ENCODE measurements at regions not wholly inside any gene's neighbourhood (a gene's known extent, or its start where the extent isn't known, plus 50 kb on each side); places are given as distances from the start of the nearest gene placed in this dataset.
A peak's percentile ranks its signal among the peaks of the same experiment; 100 is the strongest.

DNA sequence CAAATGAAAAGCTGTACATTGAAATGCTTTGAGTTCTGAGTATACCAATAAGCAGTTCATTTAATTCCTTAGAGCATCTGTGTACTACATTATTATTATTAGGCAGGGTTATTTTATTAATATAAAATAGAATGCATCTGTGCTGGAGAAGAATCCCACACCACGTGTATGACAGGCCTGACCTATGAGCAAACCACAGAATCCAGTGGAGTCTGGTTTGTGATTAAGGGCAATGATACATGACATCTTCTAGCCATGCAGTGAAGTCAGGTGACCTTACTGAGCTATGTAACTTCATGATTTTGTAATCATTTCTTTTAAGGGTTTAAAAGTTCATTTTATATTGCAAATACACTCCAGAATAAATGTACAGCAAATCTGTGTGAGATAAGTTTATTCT lies 1165.0 kb upstream of the TENM3 start:
- Histone ChIP-seq H2BK120ac (ENCODE audit: low read depth, low read length) (no peak overlapping the region), H4K8ac (ENCODE audit: low read length) (no peak overlapping the region), H3K4me2 (ENCODE audit: low read length, poor library complexity, severe bottlenecking) (no peak overlapping the region), H2BK5ac (ENCODE audit: low read depth, low read length, poor library complexity, severe bottlenecking) (no peak overlapping the region), H3K4me3 (ENCODE audit: insufficient read depth in 1 of 2, low read depth in 1 of 2, low read length in 2 of 2) (no peak overlapping the region), H3K36me3 (ENCODE audit: control insufficient read depth in 1 of 2, insufficient read depth in 2 of 2, low read depth in 1 of 2, low read length in 2 of 2) (no peaks in the 10 kb centered on the region), H2BK15ac (ENCODE audit: low read depth, poor library complexity, severe bottlenecking) (no peak overlapping the region), H2BK12ac (ENCODE audit: low read length in 2 of 2) (no peak overlapping the region), H4K91ac (ENCODE audit: low read length) (no peak overlapping the region), H3K9me3 (ENCODE audit: control insufficient read depth, low read length) (no peaks in the 10 kb centered on the region), H3K27me3 (ENCODE audit: control insufficient read depth in 1 of 2, insufficient read depth in 1 of 2, low read length in 2 of 2) (no peaks in the 10 kb centered on the region), H3K27ac (ENCODE audit: low read length, poor library complexity, severe bottlenecking) (no peak overlapping the region), H3K14ac (ENCODE audit: low read length in 2 of 2) (no peak overlapping the region), H3K23ac (ENCODE audit: low read length in 2 of 2) (no peak overlapping the region), H2AFZ (ENCODE audit: low read depth, low read length) (no peak overlapping the region), H3K9ac (ENCODE audit: low read length) (peak overlapping the region; percentile 45), H3K18ac (ENCODE audit: low read depth in 1 of 2, low read length in 2 of 2) (no peak overlapping the region), H3K4ac (ENCODE audit: low read depth in 1 of 2, low read length in 2 of 2) (no peak overlapping the region), H3K4me1 (ENCODE audit: control insufficient read depth, insufficient read depth, low read depth, low read length) (peaks cover 2% of the 10 kb centered on the region), H2AK5ac (ENCODE audit: low read length, severe bottlenecking) (no peak overlapping the region), H3K79me1 (replicated peaks; ENCODE audit: low read length, poor library complexity, severe bottlenecking) (no peaks in the 10 kb centered on the region)
- 53% methylated on average over 1 of the region's 1 CpG for WGBS
- no peak for DNase-seq

DNA sequence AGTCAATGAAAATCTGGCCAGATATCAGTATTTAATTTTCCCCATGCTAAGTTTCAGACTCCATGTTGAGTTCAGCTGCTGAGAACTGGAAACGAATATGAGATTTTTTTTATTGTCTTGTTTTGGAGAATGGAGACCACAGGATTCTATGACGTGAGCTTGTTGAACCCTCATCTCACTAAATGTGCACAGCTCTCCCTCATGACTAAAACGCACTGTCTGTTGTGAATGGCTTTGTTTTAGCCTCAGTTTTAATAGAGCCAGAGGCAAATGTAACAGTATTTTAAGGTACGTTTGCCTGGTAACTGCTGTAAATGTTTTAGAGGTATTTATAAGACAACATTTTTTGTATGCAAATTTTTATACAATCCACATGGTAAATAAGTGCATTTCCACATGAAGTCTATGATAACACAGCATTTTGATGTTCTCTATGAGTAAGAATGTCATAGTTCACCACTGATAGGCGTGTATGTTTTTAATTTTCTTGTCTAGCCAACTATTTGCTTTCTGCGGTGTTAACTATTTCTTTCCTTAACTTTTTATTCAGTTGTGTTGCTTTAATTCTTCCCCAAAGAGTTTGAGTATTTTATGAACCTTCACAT lies 1159.3 kb upstream of the TENM3 start:
- Histone ChIP-seq H3K9me3 (ENCODE audit: control insufficient read depth, low read length) (no peaks in the 10 kb centered on the region), H3K27me3 (ENCODE audit: control insufficient read depth in 1 of 2, insufficient read depth in 1 of 2, low read length in 2 of 2) (no peaks in the 10 kb centered on the region), H2BK120ac (ENCODE audit: low read depth, low read length) (no peak overlapping the region), H3K18ac (ENCODE audit: low read depth in 1 of 2, low read length in 2 of 2) (no peak overlapping the region), H3K27ac (ENCODE audit: low read length, poor library complexity, severe bottlenecking) (no peak overlapping the region), H3K4me1 (ENCODE audit: control insufficient read depth, insufficient read depth, low read depth, low read length) (no peaks in the 10 kb centered on the region), H2AFZ (ENCODE audit: low read depth, low read length) (no peak overlapping the region), H4K8ac (ENCODE audit: low read length) (no peak overlapping the region), H3K79me1 (replicated peaks; ENCODE audit: low read length, poor library complexity, severe bottlenecking) (no peaks in the 10 kb centered on the region), H3K9ac (ENCODE audit: low read length) (peak overlapping the region; percentile 26), H3K14ac (ENCODE audit: low read length in 2 of 2) (no peak overlapping the region), H3K4me3 (ENCODE audit: insufficient read depth in 1 of 2, low read depth in 1 of 2, low read length in 2 of 2) (no peak overlapping the region), H2BK5ac (ENCODE audit: low read depth, low read length, poor library complexity, severe bottlenecking) (no peak overlapping the region), H4K91ac (ENCODE audit: low read length) (no peak overlapping the region), H2AK5ac (ENCODE audit: low read length, severe bottlenecking) (no peak overlapping the region), H3K4ac (ENCODE audit: low read depth in 1 of 2, low read length in 2 of 2) (no peak overlapping the region), H3K4me2 (ENCODE audit: low read length, poor library complexity, severe bottlenecking) (no peak overlapping the region), H3K23ac (ENCODE audit: low read length in 2 of 2) (no peak overlapping the region), H3K36me3 (ENCODE audit: control insufficient read depth in 1 of 2, insufficient read depth in 2 of 2, low read depth in 1 of 2, low read length in 2 of 2) (no peaks in the 10 kb centered on the region), H2BK15ac (ENCODE audit: low read depth, poor library complexity, severe bottlenecking) (no peak overlapping the region), H2BK12ac (ENCODE audit: low read length in 2 of 2) (no peak overlapping the region)
- 84% methylated on average over 5 of the region's 6 CpGs for WGBS
- no peak for DNase-seq

DNA sequence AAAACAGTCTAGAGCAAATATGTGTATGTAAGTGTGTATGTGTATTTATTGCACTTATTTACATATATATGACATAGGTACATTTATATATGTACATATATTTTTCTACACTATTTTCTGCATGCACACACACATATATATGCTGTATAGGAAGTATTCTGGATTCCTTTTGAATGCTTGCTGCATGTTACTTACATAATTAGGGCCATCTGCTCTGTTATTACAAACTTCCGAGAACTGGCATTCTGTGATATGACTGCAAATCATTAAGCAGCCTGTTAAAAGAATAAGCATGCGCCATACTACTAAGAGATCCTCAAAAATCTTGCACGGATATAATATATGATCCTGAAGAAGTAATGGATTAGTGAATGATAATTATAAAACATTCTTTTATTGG lies 1157.6 kb upstream of the TENM3 start:
- H2BK120ac ChIP-seq (ENCODE audit: low read depth, low read length), result no peak overlapping the region
- H3K9me3 ChIP-seq (ENCODE audit: control insufficient read depth, low read length), result no peaks in the 10 kb centered on the region
- H4K8ac ChIP-seq (ENCODE audit: low read length), result no peak overlapping the region
- DNase-seq, result no peak
- H3K36me3 ChIP-seq (ENCODE audit: control insufficient read depth in 1 of 2, insufficient read depth in 2 of 2, low read depth in 1 of 2, low read length in 2 of 2), result no peaks in the 10 kb centered on the region
- H3K4me1 ChIP-seq (ENCODE audit: control insufficient read depth, insufficient read depth, low read depth, low read length), result no peaks in the 10 kb centered on the region
- H3K9ac ChIP-seq (ENCODE audit: low read length), result peak overlapping the region; percentile 29
- no peak overlapping the region for H3K4me3 ChIP-seq (ENCODE audit: insufficient read depth in 1 of 2, low read depth in 1 of 2, low read length in 2 of 2)
- WGBS, result 100% methylated on average over 1 of the region's 3 CpGs
- no peaks in the 10 kb centered on the region for H3K79me1 ChIP-seq (replicated peaks; ENCODE audit: low read length, poor library complexity, severe bottlenecking)
- H2AFZ ChIP-seq (ENCODE audit: low read depth, low read length), result no peak overlapping the region
- H3K23ac ChIP-seq (ENCODE audit: low read length in 2 of 2), result no peak overlapping the region
- no peak overlapping the region for H3K4me2 ChIP-seq (ENCODE audit: low read length, poor library complexity, severe bottlenecking)
- no peak overlapping the region for H3K14ac ChIP-seq (ENCODE audit: low read length in 2 of 2)
- no peaks in the 10 kb centered on the region for H3K27me3 ChIP-seq (ENCODE audit: control insufficient read depth in 1 of 2, insufficient read depth in 1 of 2, low read length in 2 of 2)
- no peak overlapping the region for H3K18ac ChIP-seq (ENCODE audit: low read depth in 1 of 2, low read length in 2 of 2)
- no peak overlapping the region for H2BK5ac ChIP-seq (ENCODE audit: low read depth, low read length, poor library complexity, severe bottlenecking)
- H3K4ac ChIP-seq (ENCODE audit: low read depth in 1 of 2, low read length in 2 of 2), result no peak overlapping the region
- H3K27ac ChIP-seq (ENCODE audit: low read length, poor library complexity, severe bottlenecking), result no peak overlapping the region
- H2AK5ac ChIP-seq (ENCODE audit: low read length, severe bottlenecking), result no peak overlapping the region
- no peak overlapping the region for H2BK12ac ChIP-seq (ENCODE audit: low read length in 2 of 2)
- H4K91ac ChIP-seq (ENCODE audit: low read length), result no peak overlapping the region
- no peak overlapping the region for H2BK15ac ChIP-seq (ENCODE audit: low read depth, poor library complexity, severe bottlenecking)

- H3K79me1 ChIP-seq (replicated peaks; ENCODE audit: low read length, poor library complexity, severe bottlenecking), result no peaks in the 10 kb centered on the region
- H2BK120ac ChIP-seq (ENCODE audit: low read depth, low read length), result no peak overlapping the region
- H3K23ac ChIP-seq (ENCODE audit: low read length in 2 of 2), result no peak overlapping the region
- H2AK5ac ChIP-seq (ENCODE audit: low read length, severe bottlenecking), result no peak overlapping the region
- no peak overlapping the region for H4K91ac ChIP-seq (ENCODE audit: low read length)
- no peak overlapping the region for H3K14ac ChIP-seq (ENCODE audit: low read length in 2 of 2)
- no peak overlapping the region for H3K4ac ChIP-seq (ENCODE audit: low read depth in 1 of 2, low read length in 2 of 2)
- H3K18ac ChIP-seq (ENCODE audit: low read depth in 1 of 2, low read length in 2 of 2), result no peak overlapping the region
- no peak overlapping the region for H2BK12ac ChIP-seq (ENCODE audit: low read length in 2 of 2)
- no peak for DNase-seq
- H2AFZ ChIP-seq (ENCODE audit: low read depth, low read length), result no peak overlapping the region
- no peaks in the 10 kb centered on the region for H3K4me1 ChIP-seq (ENCODE audit: control insufficient read depth, insufficient read depth, low read depth, low read length)
- no peak overlapping the region for H3K4me3 ChIP-seq (ENCODE audit: insufficient read depth in 1 of 2, low read depth in 1 of 2, low read length in 2 of 2)
- H3K4me2 ChIP-seq (ENCODE audit: low read length, poor library complexity, severe bottlenecking), result no peak overlapping the region
- H3K9me3 ChIP-seq (ENCODE audit: control insufficient read depth, low read length), result no peaks in the 10 kb centered on the region
- no peaks in the 10 kb centered on the region for H3K36me3 ChIP-seq (ENCODE audit: control insufficient read depth in 1 of 2, insufficient read depth in 2 of 2, low read depth in 1 of 2, low read length in 2 of 2)
- no peak overlapping the region for H4K8ac ChIP-seq (ENCODE audit: low read length)
- WGBS, result no CpG with 5 or more reads among the region's 1 CpG
- no peak overlapping the region for H3K27ac ChIP-seq (ENCODE audit: low read length, poor library complexity, severe bottlenecking)
- H2BK15ac ChIP-seq (ENCODE audit: low read depth, poor library complexity, severe bottlenecking), result no peak overlapping the region
- no peak overlapping the region for H3K9ac ChIP-seq (ENCODE audit: low read length)
- no peak overlapping the region for H2BK5ac ChIP-seq (ENCODE audit: low read depth, low read length, poor library complexity, severe bottlenecking)
- no peaks in the 10 kb centered on the region for H3K27me3 ChIP-seq (ENCODE audit: control insufficient read depth in 1 of 2, insufficient read depth in 1 of 2, low read length in 2 of 2)
Observed at GRCh38 chr4:181105487-181105886, 1137.7 kb upstream of the TENM3 start.

Measured in mesenchymal stem cell (in vitro differentiated cells and primary cell).